GM23338 (cell line): ENCODE measurements at regions not wholly inside any gene's neighbourhood (a gene's known extent, or its start where the extent isn't known, plus 50 kb on each side); places are given as distances from the start of the nearest gene placed in this dataset.
"Not testable (repeated sequence)": the region's sequence is repeated elsewhere in the genome, so short reads cannot be mapped to it uniquely, and the experiment has no call there.

Experiments
- ATAC-seq: fragments of 200-7000 bp; cut with Tn5 transposase; 3 replicates; pipeline ENCODE4 v1.9.1; 2020
- DNase-seq: peaks from one replicate; pipeline ENCODE4 v3.0.0-alpha.2; 2015; ENCODE audit warnings: low spot score
- H2AFZ ChIP-seq: fragments of 200-600 bp; sonication (generic); 2 replicates; pipeline ENCODE4 v1.8.0; 2016; ENCODE audit warnings: antibody characterized with exemption, mild to moderate bottlenecking, moderate library complexity
- H3F3A ChIP-seq: fragments of 200-600 bp; sonication (generic); replicated peaks from 2 replicates; pipeline ENCODE4 v1.8.0; 2017; ENCODE audit warnings: antibody characterized with exemption, mixed run types, low read depth
- H3K27ac ChIP-seq: fragments of 200-600 bp; sonication (generic); 2 replicates; pipeline ENCODE4 v1.6.1; 2016; ENCODE audit warnings: low read depth
- H3K27me3 ChIP-seq: fragments of 200-600 bp; sonication (generic); 2 replicates; pipeline ENCODE4 v1.8.0; 2016; ENCODE audit warnings: mild to moderate bottlenecking, mixed run types, moderate library complexity; ENCODE audit not compliant: insufficient read depth
- H3K36me3 ChIP-seq: fragments of 200-600 bp; sonication (generic); 2 replicates; pipeline ENCODE4 v1.8.0; 2016; ENCODE audit warnings: mild to moderate bottlenecking; ENCODE audit not compliant: insufficient read depth
- H3K4me1 ChIP-seq: fragments of 200-600 bp; sonication (generic); 2 replicates; pipeline ENCODE4 v1.8.0; 2016; ENCODE audit warnings: mild to moderate bottlenecking, moderate library complexity; ENCODE audit not compliant: insufficient read depth
- H3K4me2 ChIP-seq: fragments of 200-600 bp; sonication (generic); 2 replicates; pipeline ENCODE4 v1.7.1; 2017; ENCODE audit warnings: mixed run types
- H3K4me3 ChIP-seq: fragments of 200-600 bp; sonication (generic); 2 replicates; pipeline ENCODE4 v1.6.1; 2016; ENCODE audit warnings: mixed run types
- H3K79me2 ChIP-seq: fragments of 200-600 bp; sonication (generic); replicated peaks from 2 replicates; pipeline ENCODE4 v1.8.0; 2017; ENCODE audit warnings: mild to moderate bottlenecking; ENCODE audit not compliant: insufficient read depth
- H3K9me2 ChIP-seq: fragments of 200-600 bp; sonication (generic); 2 replicates; pipeline ENCODE4 v1.8.0; 2017; ENCODE audit not compliant: insufficient read depth
- H4K20me1 ChIP-seq: fragments of 200-600 bp; sonication (generic); replicated peaks from 2 replicates; pipeline ENCODE4 v1.8.0; 2017; ENCODE audit warnings: mild to moderate bottlenecking; ENCODE audit not compliant: insufficient read depth
- H3K27ac Mint-ChIP-seq: 2 replicates; pipeline ENCODE4 v1.8.0; 2020; ENCODE audit warnings: inconsistent platforms, mild to moderate bottlenecking, moderate library complexity, mixed read lengths
- H3K27me3 Mint-ChIP-seq: 3 replicates; pipeline ENCODE4 v1.8.0; 2022; ENCODE audit warnings: low read depth, mild to moderate bottlenecking, moderate library complexity, mixed read lengths, inconsistent platforms; ENCODE audit not compliant: insufficient read depth, poor library complexity
- H3K36me3 Mint-ChIP-seq: 3 replicates; pipeline ENCODE4 v1.8.0; 2021; ENCODE audit warnings: low read depth, mild to moderate bottlenecking, inconsistent platforms, moderate library complexity, mixed read lengths
- H3K4me1 Mint-ChIP-seq: 3 replicates; pipeline ENCODE4 v1.8.0; 2020; ENCODE audit warnings: mild to moderate bottlenecking, inconsistent platforms, mixed read lengths
- H3K4me3 Mint-ChIP-seq: 3 replicates; pipeline ENCODE4 v1.8.0; 2021; ENCODE audit warnings: moderate library complexity, mild to moderate bottlenecking, inconsistent platforms, mixed read lengths
- H3K9me3 Mint-ChIP-seq: 3 replicates; pipeline ENCODE4 v1.8.0; 2020; ENCODE audit warnings: moderate library complexity, mild to moderate bottlenecking, inconsistent platforms, mixed read lengths
- EZH2 ChIP-seq: fragments of 200-600 bp; sonication (generic); IDR thresholded peaks from one replicate; pipeline ENCODE4 v1.8.0; 2017; ENCODE audit warnings: antibody characterized with exemption, mild to moderate bottlenecking, low read depth; ENCODE audit not compliant: unreplicated experiment
- STAT1 ChIP-seq: IDR thresholded peaks from one replicate; pipeline ENCODE4 v1.6.1; 2016; ENCODE audit warnings: antibody characterized with exemption; ENCODE audit not compliant: unreplicated experiment
- ZNF114 ChIP-seq: fragments of 250-450 bp; sonication (Bioruptor Pico); IDR thresholded peaks from 2 replicates; pipeline ENCODE4 v1.5.0; 2020; ENCODE audit warnings: mild to moderate bottlenecking, moderate library complexity
- TF ChIP-seq, protein P1 (sequence below): IDR thresholded peaks from 2 replicates; pipeline ENCODE4 v1.6.1; 2016; ENCODE audit warnings: antibody characterized with exemption
- TF ChIP-seq, protein P2 (sequence below), 2 experiments: fragments of 200-600 bp in 1 of 2; sonication (generic) in 1 of 2; conservative IDR thresholded peaks; 2 replicates each; pipeline versions ENCODE4 v1.5.1 to v1.6.1; 2016 to 2017; ENCODE audit warnings: antibody characterized with exemption in 2 of 2, low read depth in 2 of 2, mild to moderate bottlenecking in 2 of 2, moderate library complexity in 1 of 2

DNA sequence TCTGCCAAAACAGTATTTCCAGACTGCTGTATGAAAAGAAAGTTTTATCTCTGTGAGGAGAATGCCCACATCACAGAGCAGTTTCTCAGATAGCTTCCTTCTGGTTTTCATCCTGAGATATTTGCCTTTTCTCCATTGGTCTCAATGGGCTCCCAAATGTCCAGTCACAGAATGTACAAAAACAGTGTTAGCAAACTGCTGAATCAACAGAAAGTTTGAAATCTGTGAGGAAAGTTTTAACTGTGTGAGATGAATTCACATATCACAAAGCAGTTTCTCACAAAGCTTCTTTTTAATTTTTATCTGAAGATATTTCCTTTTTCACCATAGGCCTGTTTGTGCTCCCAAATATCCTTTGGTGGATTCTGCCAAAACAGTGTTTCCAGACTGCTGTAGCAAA, 207.2 kb upstream of the TRIM48 start (continued):
- TF ChIP-seq, protein P1, sequence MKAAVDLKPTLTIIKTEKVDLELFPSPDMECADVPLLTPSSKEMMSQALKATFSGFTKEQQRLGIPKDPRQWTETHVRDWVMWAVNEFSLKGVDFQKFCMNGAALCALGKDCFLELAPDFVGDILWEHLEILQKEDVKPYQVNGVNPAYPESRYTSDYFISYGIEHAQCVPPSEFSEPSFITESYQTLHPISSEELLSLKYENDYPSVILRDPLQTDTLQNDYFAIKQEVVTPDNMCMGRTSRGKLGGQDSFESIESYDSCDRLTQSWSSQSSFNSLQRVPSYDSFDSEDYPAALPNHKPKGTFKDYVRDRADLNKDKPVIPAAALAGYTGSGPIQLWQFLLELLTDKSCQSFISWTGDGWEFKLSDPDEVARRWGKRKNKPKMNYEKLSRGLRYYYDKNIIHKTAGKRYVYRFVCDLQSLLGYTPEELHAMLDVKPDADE: no peak
- TF ChIP-seq EZH2: no peak
- no peak for TF ChIP-seq STAT1

DNA sequence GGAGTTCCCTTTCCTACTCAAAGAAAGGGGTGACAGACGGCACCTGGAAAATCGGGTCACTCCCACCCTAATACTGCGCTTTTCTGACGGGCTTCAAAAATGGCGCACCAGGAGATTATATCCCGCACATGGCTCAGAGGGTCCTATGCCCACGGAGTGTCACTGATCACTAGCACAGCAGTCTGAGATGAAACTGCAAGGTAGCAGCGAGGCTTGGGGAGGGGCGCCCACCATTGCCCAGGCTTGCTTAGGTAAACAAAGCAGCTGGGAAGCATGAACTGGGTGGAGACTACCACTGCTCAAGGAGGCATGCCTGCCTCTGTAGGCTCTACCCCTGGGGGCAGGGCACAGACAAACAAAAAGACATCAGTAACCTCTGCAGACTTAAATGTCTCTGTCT, 177.4 kb upstream of the TRIM48 start:
- not testable (repeated sequence) for H3K4me1 Mint-ChIP-seq, ATAC-seq, H2AFZ ChIP-seq, DNase-seq, H3K4me2 ChIP-seq, H3K79me2 ChIP-seq, H3K36me3 ChIP-seq, H3K4me3 ChIP-seq, H3K4me1 ChIP-seq, H3F3A ChIP-seq, H3K27me3 ChIP-seq, H3K27me3 Mint-ChIP-seq, H3K9me2 ChIP-seq, H3K27ac Mint-ChIP-seq, H3K4me3 Mint-ChIP-seq, H3K27ac ChIP-seq, H4K20me1 ChIP-seq
- H3K9me3 Mint-ChIP-seq: peaks cover 100% of the 10 kb centered on the region
- peaks cover 51% of the 10 kb centered on the region for H3K36me3 Mint-ChIP-seq

DNA sequence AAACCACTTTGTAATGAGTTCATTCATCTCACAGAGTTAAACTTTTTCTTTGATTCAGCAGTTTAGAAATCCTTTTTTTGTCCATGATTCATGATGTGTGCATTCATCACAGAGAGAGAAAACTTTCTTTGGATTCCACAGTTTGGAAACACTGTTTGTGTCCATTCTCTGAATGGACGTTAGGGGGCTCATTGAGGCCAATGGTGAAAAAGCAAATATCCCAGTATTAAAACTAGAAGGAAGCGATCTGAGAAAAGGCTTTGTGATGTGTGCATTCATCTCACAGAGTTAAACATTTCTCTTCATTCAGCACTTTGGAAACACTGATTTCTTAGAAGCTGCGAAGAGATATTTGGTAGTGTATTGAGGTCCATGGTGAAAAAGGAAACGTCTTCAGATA, 155.6 kb upstream of the TRIM48 start:
- ATAC-seq: no peak
- H3K9me3 Mint-ChIP-seq: peaks cover 84% of the 10 kb centered on the region
- H3K4me1 ChIP-seq: no peaks in the 10 kb centered on the region
- H3K27ac ChIP-seq: no peak overlapping the region
- H3K79me2 ChIP-seq: no peaks in the 10 kb centered on the region
- H3K4me3 Mint-ChIP-seq: no peak overlapping the region
- H3K36me3 ChIP-seq: peaks cover 12% of the 10 kb centered on the region; the same call in 1 of the 2 replicates
- H3F3A ChIP-seq: no peaks in the 10 kb centered on the region
- H2AFZ ChIP-seq: no peak overlapping the region
- no peak overlapping the region for H3K4me2 ChIP-seq
- H3K4me3 ChIP-seq: no peak overlapping the region
- H3K27me3 ChIP-seq: no peaks in the 10 kb centered on the region
- peaks cover 35% of the 10 kb centered on the region; the same call in 2 of the 3 replicates for H3K36me3 Mint-ChIP-seq
- H3K9me2 ChIP-seq: no peaks in the 10 kb centered on the region
- H3K4me1 Mint-ChIP-seq: no peaks in the 10 kb centered on the region
- no peaks in the 10 kb centered on the region for H4K20me1 ChIP-seq
- H3K27ac Mint-ChIP-seq: no peak overlapping the region
- TF ChIP-seq, protein P2, sequence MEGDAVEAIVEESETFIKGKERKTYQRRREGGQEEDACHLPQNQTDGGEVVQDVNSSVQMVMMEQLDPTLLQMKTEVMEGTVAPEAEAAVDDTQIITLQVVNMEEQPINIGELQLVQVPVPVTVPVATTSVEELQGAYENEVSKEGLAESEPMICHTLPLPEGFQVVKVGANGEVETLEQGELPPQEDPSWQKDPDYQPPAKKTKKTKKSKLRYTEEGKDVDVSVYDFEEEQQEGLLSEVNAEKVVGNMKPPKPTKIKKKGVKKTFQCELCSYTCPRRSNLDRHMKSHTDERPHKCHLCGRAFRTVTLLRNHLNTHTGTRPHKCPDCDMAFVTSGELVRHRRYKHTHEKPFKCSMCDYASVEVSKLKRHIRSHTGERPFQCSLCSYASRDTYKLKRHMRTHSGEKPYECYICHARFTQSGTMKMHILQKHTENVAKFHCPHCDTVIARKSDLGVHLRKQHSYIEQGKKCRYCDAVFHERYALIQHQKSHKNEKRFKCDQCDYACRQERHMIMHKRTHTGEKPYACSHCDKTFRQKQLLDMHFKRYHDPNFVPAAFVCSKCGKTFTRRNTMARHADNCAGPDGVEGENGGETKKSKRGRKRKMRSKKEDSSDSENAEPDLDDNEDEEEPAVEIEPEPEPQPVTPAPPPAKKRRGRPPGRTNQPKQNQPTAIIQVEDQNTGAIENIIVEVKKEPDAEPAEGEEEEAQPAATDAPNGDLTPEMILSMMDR (conservative IDR thresholded peaks at IDR 0.05; ENCODE audit: low read depth in 2 of 2): 0 out of 4 replicates have a peak, but pooled peaks of 1 of the 2 experiments have one; percentile 12
- no peak for TF ChIP-seq ZNF114 (CRISPR knock-in tag)
- DNase-seq: no peak
- no peaks in the 10 kb centered on the region for H3K27me3 Mint-ChIP-seq
